Naive B cell (primary cell): ENCODE measurements at regions not wholly inside any gene's neighbourhood (a gene's known extent, or its start where the extent isn't known, plus 50 kb on each side); places are given as distances from the start of the nearest gene placed in this dataset.

ENCODE experiments used
- ATAC-seq, 2 donors: fragments of 150-1000 bp; cut with Tn5 transposase; 2 replicates each; pipeline ENCODE4 v1.10.0; 2021; ENCODE audit warnings: low read depth in 2 of 2, mild to moderate bottlenecking in 2 of 2, moderate library complexity in 2 of 2
- DNase-seq: peaks from one replicate; pipeline ENCODE4 v3.0.0; 2022
- H3K27ac Mint-ChIP-seq, 6 donors: one replicate each; pipeline ENCODE4 v1.8.0; 2020 to 2022; ENCODE audit warnings: mild to moderate bottlenecking in 6 of 6, mixed read lengths in 6 of 6, moderate library complexity in 5 of 6, inconsistent platforms in 2 of 6
- H3K27me3 Mint-ChIP-seq, 3 donors: one replicate each; pipeline ENCODE4 v1.8.0; 2021 to 2022; ENCODE audit warnings: mixed read lengths in 3 of 3, mild to moderate bottlenecking in 1 of 3
- H3K36me3 Mint-ChIP-seq, 2 donors: one replicate each; pipeline ENCODE4 v1.8.0; 2020 to 2022; ENCODE audit warnings: mixed read lengths in 2 of 2, inconsistent platforms in 1 of 2, mild to moderate bottlenecking in 1 of 2
- H3K4me1 Mint-ChIP-seq, 3 donors: one replicate each; pipeline ENCODE4 v1.8.0; 2020 to 2022; ENCODE audit warnings: mixed read lengths in 3 of 3, inconsistent platforms in 1 of 3, mild to moderate bottlenecking in 1 of 3, moderate library complexity in 1 of 3
- H3K4me3 Mint-ChIP-seq, 8 donors: one replicate each; pipeline ENCODE4 v1.8.0; 2020 to 2022; ENCODE audit warnings: mild to moderate bottlenecking in 8 of 8, mixed read lengths in 8 of 8, moderate library complexity in 8 of 8, inconsistent platforms in 2 of 8
- H3K9me3 Mint-ChIP-seq, 7 donors: one replicate each; pipeline ENCODE4 v1.8.0; 2020 to 2022; ENCODE audit warnings: mixed read lengths in 7 of 7, mild to moderate bottlenecking in 5 of 7, inconsistent platforms in 2 of 7, moderate library complexity in 1 of 7

DNA sequence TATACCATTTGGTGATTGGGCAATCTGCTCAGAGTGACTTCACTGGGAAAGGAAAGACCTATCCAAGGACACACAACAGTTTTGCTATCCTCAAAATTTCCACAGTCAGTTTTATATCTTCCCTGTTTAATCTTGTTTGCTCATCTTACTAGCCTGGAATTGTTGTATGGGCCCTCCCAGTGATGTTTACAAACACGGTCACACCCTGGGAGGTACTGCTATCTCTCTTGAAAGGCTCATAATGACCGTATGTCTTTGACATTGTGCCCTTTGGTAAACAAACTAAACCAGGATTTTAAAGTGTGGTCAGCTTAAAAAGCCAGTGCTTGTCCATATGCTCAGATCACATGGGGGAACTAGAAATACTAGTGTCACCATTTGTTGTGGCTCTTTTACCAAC is 277.0 kb downstream of the CDH2 start:
- peaks cover 0 to 18% (median 8%) of the 10 kb centered on the region in 7 donors for H3K9me3 Mint-ChIP-seq
- H3K27me3 Mint-ChIP-seq = no peaks in the 10 kb centered on the region
- ATAC-seq = no peak
- no peak overlapping the region for H3K4me3 Mint-ChIP-seq
- DNase-seq = no peak
- peak overlapping the region in 1 of 6 donors; percentile 49 for H3K27ac Mint-ChIP-seq
- H3K4me1 Mint-ChIP-seq = no peaks in the 10 kb centered on the region
- no peaks in the 10 kb centered on the region for H3K36me3 Mint-ChIP-seq

GRCh38 chr18:27894746-27895145 is 282.2 kb downstream of the CDH2 start:
- no peak for ATAC-seq
- Mint-ChIP-seq H3K27me3 (no peaks in the 10 kb centered on the region), H3K4me1 (no peaks in the 10 kb centered on the region), H3K36me3 (no peaks in the 10 kb centered on the region), H3K27ac (no peak overlapping the region), H3K9me3 (peaks cover 0 to 10% (median 3%) of the 10 kb centered on the region in 7 donors), H3K4me3 (no peak overlapping the region)
- DNase-seq = no peak

GRCh38 chr18:27887711-27888495 is 289.0 kb downstream of the CDH2 start:
- DNase-seq (no peak), ATAC-seq (no peak)
- Mint-ChIP-seq H3K9me3 (peaks cover 0 to 5% (median 0%) of the 10 kb centered on the region in 7 donors), H3K27ac (peak overlapping the region in 1 of 6 donors; percentile 56), H3K27me3 (no peaks in the 10 kb centered on the region), H3K4me3 (no peak overlapping the region), H3K4me1 (no peaks in the 10 kb centered on the region), H3K36me3 (no peaks in the 10 kb centered on the region)

- Mint-ChIP-seq H3K27ac (peak overlapping the region in 1 of 6 donors; percentile 56), H3K4me1 (no peaks in the 10 kb centered on the region), H3K4me3 (peak overlapping the region in 1 of 8 donors; percentile 15), H3K36me3 (no peaks in the 10 kb centered on the region), H3K27me3 (no peaks in the 10 kb centered on the region), H3K9me3 (peaks cover 0 to 5% (median 1%) of the 10 kb centered on the region in 7 donors)
- no peak for DNase-seq
- ATAC-seq = no peak
Observed at GRCh38 chr18:27887287-27887686, 289.6 kb downstream of the CDH2 start.

DNA sequence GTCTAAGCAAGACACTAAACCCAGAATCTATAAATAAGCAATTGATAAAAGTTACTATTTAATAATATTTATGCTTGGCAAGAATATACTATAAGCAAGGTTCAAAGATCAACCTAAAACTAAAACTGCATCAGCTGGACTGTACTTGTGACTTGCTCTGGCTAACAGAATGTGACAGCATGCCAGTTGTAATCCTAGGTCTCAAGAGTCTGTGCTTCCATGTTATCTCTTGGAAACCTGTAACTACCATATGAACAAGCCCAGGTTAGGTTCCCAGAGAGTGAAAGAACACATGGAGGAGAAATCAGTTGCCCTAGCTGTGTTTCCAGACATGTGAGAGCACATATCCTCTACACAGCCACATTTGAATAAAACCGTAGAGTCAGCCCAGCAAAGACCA is 297.4 kb downstream of the CDH2 start:
- H3K27me3 Mint-ChIP-seq = no peaks in the 10 kb centered on the region
- H3K4me1 Mint-ChIP-seq = no peaks in the 10 kb centered on the region
- H3K9me3 Mint-ChIP-seq = peaks cover 0 to 5% (median 0%) of the 10 kb centered on the region in 7 donors
- no peak overlapping the region for H3K4me3 Mint-ChIP-seq
- no peak for DNase-seq
- no peak for ATAC-seq
- no peak overlapping the region for H3K27ac Mint-ChIP-seq
- no peaks in the 10 kb centered on the region for H3K36me3 Mint-ChIP-seq

- Mint-ChIP-seq H3K27me3 (no peaks in the 10 kb centered on the region), H3K36me3 (no peaks in the 10 kb centered on the region), H3K4me1 (no peaks in the 10 kb centered on the region), H3K4me3 (no peak overlapping the region), H3K27ac (no peak overlapping the region), H3K9me3 (peaks cover 0 to 9% (median 0%) of the 10 kb centered on the region in 7 donors)
- no peak for DNase-seq
- ATAC-seq = no peak
Observed at GRCh38 chr18:27871726-27872125, 305.2 kb downstream of the CDH2 start.

- H3K4me3 Mint-ChIP-seq = no peak overlapping the region
- no peak overlapping the region for H3K27ac Mint-ChIP-seq
- no peaks in the 10 kb centered on the region for H3K4me1 Mint-ChIP-seq
- DNase-seq (no peak), ATAC-seq (no peak)
- no peaks in the 10 kb centered on the region for H3K27me3 Mint-ChIP-seq
- no peaks in the 10 kb centered on the region for H3K36me3 Mint-ChIP-seq
- H3K9me3 Mint-ChIP-seq = peaks cover 0 to 11% (median 0%) of the 10 kb centered on the region in 7 donors
Observed at GRCh38 chr18:27869735-27870134, 307.2 kb downstream of the CDH2 start.

- DNase-seq (no peak), ATAC-seq (no peak)
- H3K4me3 Mint-ChIP-seq = no peak overlapping the region
- H3K9me3 Mint-ChIP-seq = peaks cover 0 to 6% (median 0%) of the 10 kb centered on the region in 7 donors
- no peaks in the 10 kb centered on the region for H3K4me1 Mint-ChIP-seq
- no peaks in the 10 kb centered on the region for H3K27me3 Mint-ChIP-seq
- no peak overlapping the region for H3K27ac Mint-ChIP-seq
- H3K36me3 Mint-ChIP-seq = no peaks in the 10 kb centered on the region
Observed at GRCh38 chr18:27865431-27865830, 311.5 kb downstream of the CDH2 start.

- DNase-seq (no peak), ATAC-seq (no peak)
- Mint-ChIP-seq H3K27me3 (no peaks in the 10 kb centered on the region), H3K27ac (no peak overlapping the region), H3K36me3 (no peaks in the 10 kb centered on the region), H3K4me3 (no peak overlapping the region), H3K9me3 (peaks cover 0 to 6% (median 0%) of the 10 kb centered on the region in 7 donors), H3K4me1 (no peaks in the 10 kb centered on the region)
Observed at GRCh38 chr18:27863780-27864430, 313.0 kb downstream of the CDH2 start.

DNA sequence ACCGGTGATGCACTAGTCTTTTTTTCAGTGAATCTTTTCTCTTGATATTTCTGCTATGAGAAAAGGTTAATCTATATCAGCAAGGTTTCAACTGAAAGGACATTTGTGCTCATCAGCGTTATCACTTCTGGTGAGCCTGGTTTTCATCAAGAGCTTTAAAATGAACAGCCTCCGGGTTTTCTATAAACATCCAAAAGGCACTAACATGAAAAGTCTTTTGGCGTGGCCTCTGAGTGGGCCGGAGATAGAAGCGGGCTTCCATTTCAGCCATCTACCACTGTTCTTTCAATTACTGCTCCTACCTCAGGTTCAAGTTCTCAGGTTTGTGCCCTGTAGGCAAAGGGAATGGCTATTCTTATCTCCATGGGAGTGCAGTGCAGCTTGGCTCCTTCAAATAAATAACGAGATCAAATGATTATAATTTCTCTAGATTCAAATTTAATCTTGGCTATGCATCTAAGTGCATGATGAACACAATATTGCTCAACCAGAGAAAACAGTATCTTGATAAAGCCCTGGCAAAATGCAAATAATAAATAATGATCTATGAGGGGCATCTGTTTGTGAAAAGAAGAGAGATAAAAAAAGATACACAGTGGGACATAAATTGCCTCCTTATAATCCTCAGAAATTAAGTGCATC is 314.8 kb downstream of the CDH2 start:
- no peak for ATAC-seq
- Mint-ChIP-seq H3K4me1 (no peaks in the 10 kb centered on the region), H3K9me3 (peaks cover 0 to 6% (median 5%) of the 10 kb centered on the region in 7 donors), H3K27ac (no peak overlapping the region), H3K36me3 (no peaks in the 10 kb centered on the region), H3K4me3 (no peak overlapping the region), H3K27me3 (no peaks in the 10 kb centered on the region)
- DNase-seq = no peak

GRCh38 chr18:27861539-27861938 is 315.4 kb downstream of the CDH2 start:
- Mint-ChIP-seq H3K36me3 (no peaks in the 10 kb centered on the region), H3K27me3 (no peaks in the 10 kb centered on the region)

GRCh38 chr18:27860701-27861107 is 316.2 kb downstream of the CDH2 start:
- no peak for ATAC-seq
- Mint-ChIP-seq H3K9me3 (peaks cover 0 to 6% (median 0%) of the 10 kb centered on the region in 7 donors), H3K36me3 (no peaks in the 10 kb centered on the region), H3K4me3 (no peak overlapping the region), H3K27me3 (no peaks in the 10 kb centered on the region), H3K27ac (no peak overlapping the region), H3K4me1 (no peaks in the 10 kb centered on the region)
- no peak for DNase-seq

More at GRCh38 chr18:27861539-27861938, 315.4 kb downstream of the CDH2 start:
- no peak overlapping the region for H3K27ac Mint-ChIP-seq
- DNase-seq = no peak
- H3K4me3 Mint-ChIP-seq = no peak overlapping the region
- peaks cover 0 to 6% (median 2%) of the 10 kb centered on the region in 7 donors for H3K9me3 Mint-ChIP-seq
- no peak for ATAC-seq
- H3K4me1 Mint-ChIP-seq = no peaks in the 10 kb centered on the region

- Mint-ChIP-seq H3K27ac (no peak overlapping the region), H3K36me3 (no peaks in the 10 kb centered on the region), H3K4me1 (no peaks in the 10 kb centered on the region), H3K4me3 (no peak overlapping the region), H3K9me3 (peaks cover 0 to 6% (median 0%) of the 10 kb centered on the region in 7 donors), H3K27me3 (no peaks in the 10 kb centered on the region)
- DNase-seq (no peak), ATAC-seq (no peak)
Observed at GRCh38 chr18:27860011-27860410, 316.9 kb downstream of the CDH2 start.

- H3K4me1 Mint-ChIP-seq = no peaks in the 10 kb centered on the region
- no peaks in the 10 kb centered on the region for H3K27me3 Mint-ChIP-seq
- peaks cover 2 to 14% (median 6%) of the 10 kb centered on the region in 7 donors for H3K9me3 Mint-ChIP-seq
- H3K27ac Mint-ChIP-seq = no peak overlapping the region
- no peaks in the 10 kb centered on the region for H3K36me3 Mint-ChIP-seq
- DNase-seq (no peak), ATAC-seq (no peak)
- no peak overlapping the region for H3K4me3 Mint-ChIP-seq
Observed at GRCh38 chr18:27856820-27857219, 320.1 kb downstream of the CDH2 start.
